ENCODE measurements at regions not wholly inside any gene's neighbourhood (a gene's known extent, or its start where the extent isn't known, plus 50 kb on each side); places are given as distances from the start of the nearest gene placed in this dataset.

- no peak for TF ChIP-seq CTCF (conservative IDR thresholded peaks at IDR 0.05; ENCODE audit: low read length)
- TF ChIP-seq EZH2phosphoT487 (IDR thresholded peaks at IDR 0.05; ENCODE audit: borderline replicate concordance), result no peak
Measured at GRCh38 chrX:16312761-16313623, 145.7 kb downstream of the MAGEB17 start.

Data from Loucy (cell line).